ENCODE measurements at regions not wholly inside any gene's neighbourhood (a gene's known extent, or its start where the extent isn't known, plus 50 kb on each side); places are given as distances from the start of the nearest gene placed in this dataset.

DNA sequence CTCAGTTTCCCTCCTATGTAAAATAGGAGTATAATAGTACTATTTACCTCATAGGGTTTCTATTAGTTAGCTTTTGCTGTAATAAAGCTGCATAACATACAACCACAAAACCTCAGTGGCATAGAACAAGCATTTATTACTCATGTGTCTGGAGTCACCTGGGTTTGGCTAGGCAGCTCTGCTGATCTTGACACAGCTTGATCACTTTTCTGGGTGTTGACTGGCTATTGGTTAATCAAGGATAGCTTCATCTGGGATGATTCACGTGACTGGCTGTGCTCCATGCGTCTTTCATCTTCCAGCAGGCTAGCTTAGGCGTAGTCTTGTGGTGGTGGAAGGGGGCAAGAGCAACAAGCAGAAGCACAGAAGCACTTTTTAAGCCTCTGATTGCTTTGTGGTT, 112.6 kb downstream of the SQOR start:
- no peak for TF ChIP-seq ELK1 (IDR thresholded peaks at IDR 0.05; ENCODE audit: borderline replicate concordance, low read depth, low read length)
- TF ChIP-seq RCOR1 (IDR thresholded peaks at IDR 0.05; ENCODE audit: insufficient replicate concordance, low read length) = no peak
- no peak for TF ChIP-seq FOS (IDR thresholded peaks at IDR 0.05; ENCODE audit: low read depth, low read length)
- no peak for TF ChIP-seq USF2 (IDR thresholded peaks at IDR 0.05; ENCODE audit: low read depth, low read length)
- TF ChIP-seq RAD21 (IDR thresholded peaks at IDR 0.05; ENCODE audit: low read length) = no peak
- no peak for TF ChIP-seq MAZ (IDR thresholded peaks at IDR 0.05; ENCODE audit: borderline replicate concordance, low read depth, low read length)
- TF ChIP-seq MAFK (IDR thresholded peaks at IDR 0.05; ENCODE audit: low read depth, low read length) = no peak
- TF ChIP-seq RFX5 (IDR thresholded peaks at IDR 0.05; ENCODE audit: low read depth, low read length) = no peak
- no peak for TF ChIP-seq SMC3 (IDR thresholded peaks at IDR 0.05; ENCODE audit: low read depth, low read length)
- TF ChIP-seq BHLHE40 (IDR thresholded peaks at IDR 0.05; ENCODE audit: low read depth, low read length) = no peak
- no peak for TF ChIP-seq MXI1 (IDR thresholded peaks at IDR 0.05; ENCODE audit: borderline replicate concordance, low read depth, low read length)
- no peak for TF ChIP-seq CHD1 (IDR thresholded peaks at IDR 0.05; ENCODE audit: low read depth, low read length)
- TF ChIP-seq POLR2A (IDR thresholded peaks at IDR 0.05; ENCODE audit: low read depth, low read length) = no peak
- TF ChIP-seq CTCF (conservative IDR thresholded peaks at IDR 0.05; ENCODE audit: low read depth, low read length) = no peak
- TF ChIP-seq NFE2L2 (IDR thresholded peaks at IDR 0.05; ENCODE audit: low read depth, low read length) = no peak
- TF ChIP-seq CEBPB (IDR thresholded peaks at IDR 0.05; ENCODE audit: low read depth, low read length) = no peak
- in situ Hi-C loops (cut with MboI; ENCODE audit: low sequenced_read_pairs) (no loop called here), dilution Hi-C loops (cut with HindIII; ENCODE audit: low sequenced_read_pairs, unreplicated experiment) (no loop called here), intact Hi-C loops (cut with micrococcal nuclease) (no loop called here)
- H4K91ac ChIP-seq (ENCODE audit: insufficient read depth, low read depth, low read length) = no peak overlapping the region
- no peaks in the 10 kb centered on the region for H4K20me1 ChIP-seq (ENCODE audit: insufficient read depth, low read length)
- H3K9me1 ChIP-seq (ENCODE audit: insufficient read depth, low read length) = no peaks in the 10 kb centered on the region
- H2BK5ac ChIP-seq (ENCODE audit: low read depth, low read length, poor library complexity, severe bottlenecking) = no peak overlapping the region
- POLR2A ChIA-PET (ENCODE audit: unreplicated experiment) = no interaction called here
- no peak overlapping the region for H3K56ac ChIP-seq (ENCODE audit: extremely low read depth, insufficient read depth, low read length)
- no peak overlapping the region for H2AK5ac ChIP-seq (ENCODE audit: low read depth, low read length)
- no peaks in the 10 kb centered on the region for H3K79me1 ChIP-seq (ENCODE audit: low read depth in 1 of 2, low read length in 2 of 2)
- no peak overlapping the region for H3K27ac ChIP-seq (ENCODE audit: insufficient read depth, low read length)
- H2AK9ac ChIP-seq (replicated peaks; ENCODE audit: low read depth, low read length, poor library complexity) = no peak overlapping the region
- H3K23ac ChIP-seq (ENCODE audit: low read depth, low read length) = no peak overlapping the region
- H3K9ac ChIP-seq (ENCODE audit: low read depth, low read length) = no peak overlapping the region
- H3K36me3 ChIP-seq (ENCODE audit: control insufficient read depth, insufficient read depth, low read length) = no peaks in the 10 kb centered on the region
- ATAC-seq (ENCODE audit: low read depth) (no peak), DNase-seq (no peak)
- no peak overlapping the region for H4K8ac ChIP-seq (ENCODE audit: low read depth in 2 of 2, low read length in 2 of 2)
- H4K5ac ChIP-seq (ENCODE audit: low read depth, low read length) = no peak overlapping the region
- H2BK20ac ChIP-seq (ENCODE audit: low read depth, low read length) = no peak overlapping the region
- no peak overlapping the region for H3K14ac ChIP-seq (replicated peaks; ENCODE audit: low read depth, low read length)
- BruUV-seq (replicated peaks) = no TSS peak
- WGBS, 2 experiments (ENCODE audit: extremely low coverage in 2 of 2, insufficient read length in 1 of 2) = 0% methylated on average over 1 of the region's 3 CpGs; no CpG with 5 or more reads in 1 of the 2 experiments
- H2BK120ac ChIP-seq (ENCODE audit: low read depth, low read length) = no peak overlapping the region
- H2AFZ ChIP-seq (replicated peaks; ENCODE audit: low read length, poor library complexity) = no peak overlapping the region
- no peak overlapping the region for H3K4me2 ChIP-seq (ENCODE audit: low read depth, low read length)
- H3K4ac ChIP-seq (ENCODE audit: low read depth, low read length) = no peak overlapping the region
- no peak overlapping the region for H3K4me3 ChIP-seq (ENCODE audit: insufficient read depth, low read depth, low read length)
- no peak overlapping the region for H3K18ac ChIP-seq (ENCODE audit: low read depth, low read length)
- CTCF ChIA-PET = no interaction called here
- no peaks in the 10 kb centered on the region for H3K4me1 ChIP-seq (ENCODE audit: control insufficient read depth, insufficient read depth, low read length)
- H2BK15ac ChIP-seq (ENCODE audit: low read depth, low read length) = no peak overlapping the region
- no peaks in the 10 kb centered on the region for H3K9me3 ChIP-seq (ENCODE audit: control insufficient read depth, insufficient read depth, low read length)
- H3K27me3 ChIP-seq (ENCODE audit: control insufficient read depth, insufficient read depth, low read length) = no peaks in the 10 kb centered on the region

All from IMR-90 (cell line).